Tibial nerve (tissue), 4 donors: ENCODE measurements at regions not wholly inside any gene's neighbourhood (a gene's known extent, or its start where the extent isn't known, plus 50 kb on each side); places are given as distances from the start of the nearest gene placed in this dataset.
"Not testable (repeated sequence)": the region's sequence is repeated elsewhere in the genome, so short reads cannot be mapped to it uniquely, and the experiment has no call there.

ENCODE experiments used
- DNase-seq, 2 donors: peaks; one replicate each; pipeline ENCODE4 v3.0.0-alpha.2; 2019; ENCODE audit warnings: low spot score in 2 of 2
- H3K27ac ChIP-seq, 4 donors: fragments of 200-600 bp; sonication (generic) in 3 of 4; one replicate each; pipeline ENCODE4 v1.5.1; 2017 to 2019; ENCODE audit warnings: mild to moderate bottlenecking in 1 of 4
- H3K27me3 ChIP-seq, 2 donors: fragments of 200-600 bp; sonication (generic) in 1 of 2; one replicate each; pipeline versions ENCODE4 v1.5.1 to v1.6.0; 2017 to 2019
- H3K36me3 ChIP-seq, 3 donors: fragments of 200-600 bp; sonication (generic); one replicate each; pipeline ENCODE4 v1.5.1; 2018 to 2019
- H3K4me1 ChIP-seq, 4 donors: fragments of 200-600 bp; sonication (generic) in 3 of 4; one replicate each; pipeline ENCODE4 v1.5.1; 2017 to 2019
- H3K4me3 ChIP-seq, 4 donors: fragments of 200-600 bp; sonication (generic) in 3 of 4; one replicate each; pipeline ENCODE4 v1.5.1; 2017 to 2019; ENCODE audit warnings: mild to moderate bottlenecking in 1 of 4, moderate library complexity in 1 of 4
- H3K9me3 ChIP-seq, 4 donors: fragments of 200-600 bp; sonication (generic) in 3 of 4; one replicate each; pipeline ENCODE4 v1.5.1; 2017 to 2019
- CTCF ChIP-seq, 5 experiments: fragments of 200-600 bp in 3 of 5; fragments of 450-650 bp in 2 of 5; sonication (generic) in 3 of 5; IDR thresholded peaks; one replicate each; pipeline ENCODE4 v1.5.1; 2016 to 2019; ENCODE audit warnings: antibody characterized with exemption in 5 of 5, mild to moderate bottlenecking in 3 of 5, moderate library complexity in 2 of 5
- EP300 ChIP-seq, 2 donors: sonication (generic); formaldehyde crosslinking; IDR thresholded peaks; one replicate each; pipeline ENCODE4 v1.6.1; 2017; ENCODE audit warnings: antibody characterized with exemption in 2 of 2, mild to moderate bottlenecking in 1 of 2
- POLR2A ChIP-seq, 2 donors: fragments of 450-650 bp; IDR thresholded peaks; one replicate each; pipeline ENCODE4 v1.6.1; 2017; ENCODE audit warnings: antibody characterized with exemption in 2 of 2, mild to moderate bottlenecking in 2 of 2, moderate library complexity in 2 of 2
- WGBS, 2 donors: methylation state at CpG; one replicate each; pipeline ENCODE4 v1.1.5; 2018; 5-methylcytosine and 5-hydroxymethylcytosine counted together

- no peaks in the 10 kb centered on the region for H3K27me3 ChIP-seq
- H3K27ac ChIP-seq, result peak overlapping the region in 2 of 4 donors; percentile 78 to 91
- H3K4me1 ChIP-seq, result peaks cover 0 to 17% (median 4%) of the 10 kb centered on the region in 4 donors
- H3K9me3 ChIP-seq, result peaks cover 0 to 9% (median 0%) of the 10 kb centered on the region in 4 donors
- no peaks in the 10 kb centered on the region for H3K36me3 ChIP-seq
- 82 to 85% methylated on average over 4 of the region's 5 CpGs for WGBS, 2 donors
- no peak overlapping the region for H3K4me3 ChIP-seq
- TF ChIP-seq EP300 (IDR thresholded peaks at IDR 0.05) (no peak), POLR2A (IDR thresholded peaks at IDR 0.05) (no peak)
- no peak for DNase-seq
These were observed 66.7 kb upstream of the SLC22A16 start for GRCh38 chr6:110543106-110543505.

GRCh38 chr6:110542311-110543024, 66.1 kb upstream of the SLC22A16 start:
- peaks cover 0 to 19% (median 7%) of the 10 kb centered on the region in 4 donors for H3K4me1 ChIP-seq
- 54 to 61% methylated on average over 11 of the region's 11 CpGs for WGBS, 2 donors
- peak; percentile 42 to 44 for DNase-seq
- no peaks in the 10 kb centered on the region for H3K36me3 ChIP-seq
- peaks cover 0 to 9% (median 0%) of the 10 kb centered on the region in 4 donors for H3K9me3 ChIP-seq
- H3K27me3 ChIP-seq, result no peaks in the 10 kb centered on the region
- H3K4me3 ChIP-seq, result no peak overlapping the region
- peak overlapping the region; percentile 6 to 91 (median 68) for H3K27ac ChIP-seq
- TF ChIP-seq CTCF (IDR thresholded peaks at IDR 0.05), result no peak
- no peak for TF ChIP-seq EP300 (IDR thresholded peaks at IDR 0.05)
- peak in 1 of 2 donors; percentile 28 for TF ChIP-seq POLR2A (IDR thresholded peaks at IDR 0.05)

GRCh38 chr6:110541701-110542309, 65.4 kb upstream of the SLC22A16 start:
- 33 to 41% methylated on average over 5 of the region's 5 CpGs for WGBS, 2 donors

DNA sequence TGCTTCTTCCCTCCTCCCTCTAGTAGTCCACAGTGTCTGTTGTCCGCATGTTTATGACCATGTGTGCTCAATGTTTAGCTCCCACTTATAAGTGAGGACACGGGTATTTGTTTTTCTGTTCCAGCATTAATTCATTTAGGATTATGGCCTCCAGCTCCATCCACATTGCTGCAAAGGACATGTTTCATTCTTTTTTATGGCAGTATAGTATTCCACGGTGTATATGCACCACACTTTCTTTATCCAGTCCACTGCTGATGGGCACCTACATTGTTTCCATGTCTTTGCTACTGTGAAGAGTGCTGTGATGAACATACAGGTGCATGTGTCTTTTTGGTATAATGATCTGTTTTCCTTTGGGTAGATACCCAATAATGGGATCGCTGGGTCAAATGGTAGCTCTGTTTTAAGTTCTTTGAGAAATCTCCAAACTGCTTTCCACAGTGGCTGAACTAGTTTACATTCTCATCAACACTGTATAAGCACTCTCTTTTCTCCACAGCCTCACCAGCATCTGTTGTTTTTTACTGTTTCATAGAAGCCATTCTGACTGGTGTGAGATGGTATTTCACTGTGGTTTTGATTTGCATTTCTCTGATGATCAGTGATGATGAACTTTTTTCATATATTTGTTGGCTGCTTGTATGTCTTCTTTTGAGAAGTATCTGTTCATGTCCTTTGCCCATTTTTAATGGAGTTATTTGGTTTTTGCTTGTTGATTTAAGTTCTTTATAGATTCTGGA, 63.0 kb upstream of the SLC22A16 start:
- H3K27ac ChIP-seq, result peak overlapping the region in 2 of 4 donors; percentile 9 to 72
- H3K9me3 ChIP-seq, H3K36me3 ChIP-seq, DNase-seq, H3K27me3 ChIP-seq, H3K4me3 ChIP-seq: not testable (repeated sequence)
- peaks cover 0 to 42% (median 7%) of the 10 kb centered on the region in 4 donors for H3K4me1 ChIP-seq
- 94 to 97% methylated on average over 4 of the region's 4 CpGs for WGBS, 2 donors

More at GRCh38 chr6:110541701-110542309, 65.4 kb upstream of the SLC22A16 start:
- Histone ChIP-seq H3K27me3 (no peaks in the 10 kb centered on the region), H3K27ac (peak overlapping the region; percentile 11 to 91 (median 68)), H3K4me3 (no peak overlapping the region), H3K36me3 (no peaks in the 10 kb centered on the region), H3K9me3 (peaks cover 0 to 9% (median 0%) of the 10 kb centered on the region in 4 donors), H3K4me1 (peaks cover 0 to 25% (median 7%) of the 10 kb centered on the region in 4 donors)
- TF ChIP-seq POLR2A (IDR thresholded peaks at IDR 0.05) (no peak), EP300 (IDR thresholded peaks at IDR 0.05) (no peak), CTCF (IDR thresholded peaks at IDR 0.05) (no peak)
- DNase-seq, result no peak

DNA sequence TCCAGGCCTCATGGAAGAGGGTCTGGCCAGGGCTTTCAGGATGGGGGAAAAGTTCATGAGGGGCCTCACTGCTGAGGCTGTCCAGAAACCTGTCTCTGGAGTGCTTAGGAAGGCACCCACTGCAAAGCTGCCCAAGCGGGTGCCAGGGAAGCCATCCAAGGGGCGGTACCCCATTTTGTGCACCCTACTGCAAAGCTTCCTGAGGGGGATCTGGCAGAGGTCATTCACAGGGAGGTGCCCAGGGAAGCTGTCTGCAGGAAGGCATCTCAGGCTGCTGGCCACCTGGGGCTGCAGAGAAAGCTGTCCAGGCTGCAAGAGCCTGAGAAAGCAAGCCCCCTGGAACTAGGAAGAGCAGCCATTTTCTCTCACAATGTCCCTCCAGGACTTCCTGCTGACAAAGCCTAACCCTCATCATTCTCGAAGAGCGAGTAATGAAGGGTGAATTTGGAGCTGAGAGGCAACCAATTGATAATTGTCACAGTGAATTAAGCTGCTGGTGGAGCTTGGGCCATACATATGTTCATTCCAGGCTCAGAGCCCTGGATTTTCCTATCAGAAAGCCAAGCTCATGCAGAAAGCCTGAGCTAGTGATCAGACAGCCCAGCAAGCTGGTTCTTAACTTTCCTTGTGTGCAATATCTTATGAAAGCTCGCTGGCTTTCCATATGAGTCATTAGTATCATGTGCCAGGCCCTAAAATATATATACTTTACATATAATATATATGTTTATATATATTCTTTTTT, 62.2 kb upstream of the SLC22A16 start:
- H3K4me3 ChIP-seq, result no peak overlapping the region
- no peaks in the 10 kb centered on the region for H3K27me3 ChIP-seq
- 95 to 97% methylated on average over 5 of the region's 5 CpGs for WGBS, 2 donors
- no peaks in the 10 kb centered on the region for H3K9me3 ChIP-seq
- H3K4me1 ChIP-seq, result peaks cover 0 to 42% (median 9%) of the 10 kb centered on the region in 4 donors
- no peak for DNase-seq
- peak overlapping the region in 3 of 4 donors; percentile 35 to 85 (median 72) for H3K27ac ChIP-seq
- H3K36me3 ChIP-seq, result no peaks in the 10 kb centered on the region
- TF ChIP-seq EP300 (IDR thresholded peaks at IDR 0.05) (no peak), POLR2A (IDR thresholded peaks at IDR 0.05) (no peak), CTCF (IDR thresholded peaks at IDR 0.05) (no peak)
